Bone marrow (tissue), 2 donors: ENCODE measurements at regions not wholly inside any gene's neighbourhood (a gene's known extent, or its start where the extent isn't known, plus 50 kb on each side); places are given as distances from the start of the nearest gene placed in this dataset.
"Not testable (repeated sequence)": the region's sequence is repeated elsewhere in the genome, so short reads cannot be mapped to it uniquely, and the experiment has no call there.

Experiments
- DNase-seq, 2 donors: peaks; one replicate each; lab custom pipeline; 2025; lab: John Stamatoyannopoulos, UW

DNA sequence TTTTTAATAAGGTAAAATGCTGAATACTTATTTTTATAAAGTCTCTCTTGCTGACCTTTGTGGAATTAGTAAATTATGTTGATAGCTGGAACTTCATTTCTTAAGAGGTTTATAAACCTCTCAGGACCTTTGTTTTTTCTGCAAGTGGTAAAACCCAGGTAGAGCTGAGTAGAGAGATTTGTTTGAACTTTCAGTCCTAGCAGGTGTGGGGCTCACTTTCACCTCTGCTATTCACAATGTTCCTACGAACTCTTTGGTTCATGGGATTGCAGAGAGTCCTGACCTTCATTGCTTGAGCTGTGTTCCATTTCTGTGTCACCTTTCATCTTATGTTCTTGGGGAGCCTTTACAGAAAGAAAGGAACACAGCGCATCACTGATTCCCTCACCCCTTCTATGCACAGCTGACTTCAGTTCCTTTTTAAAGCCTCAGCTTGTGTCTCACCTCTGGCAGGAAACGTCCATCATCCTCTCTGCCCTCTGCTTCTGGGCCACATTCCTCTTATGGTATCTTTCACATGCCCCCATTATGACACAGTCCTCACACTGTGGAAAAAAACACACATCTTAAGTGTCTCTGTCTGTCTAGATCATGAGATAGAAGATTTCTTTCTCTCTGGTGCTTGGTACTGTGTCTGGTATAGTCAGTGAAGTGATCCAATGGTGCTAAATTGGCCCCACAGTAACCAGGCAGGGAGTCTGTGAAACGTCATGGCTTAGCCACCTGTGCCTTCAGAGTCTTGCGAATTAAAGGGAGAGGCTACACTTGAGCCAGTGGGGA is 262.5 kb upstream of the B3GALT2 start:
- peak in 1 of 2 donors; percentile 15 for DNase-seq

DNA sequence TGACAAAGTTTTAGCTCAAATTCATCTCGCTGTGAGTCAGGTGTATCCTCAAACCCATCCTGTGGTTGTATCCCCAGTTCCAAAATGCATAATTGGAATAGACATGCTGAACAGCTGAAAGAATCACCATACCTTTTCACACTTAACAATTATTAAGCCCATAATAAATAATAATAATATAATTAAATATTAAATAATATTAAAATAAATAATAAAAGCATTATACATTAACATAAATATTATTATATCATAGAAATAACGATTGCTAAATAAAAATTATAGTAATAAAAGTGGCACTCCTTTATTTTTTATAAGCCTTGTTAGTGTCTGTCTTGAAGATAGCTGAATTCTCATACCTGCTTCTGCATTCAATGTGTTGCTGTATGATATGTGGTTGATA is 257.5 kb upstream of the B3GALT2 start:
- DNase-seq, result no peak

DNA sequence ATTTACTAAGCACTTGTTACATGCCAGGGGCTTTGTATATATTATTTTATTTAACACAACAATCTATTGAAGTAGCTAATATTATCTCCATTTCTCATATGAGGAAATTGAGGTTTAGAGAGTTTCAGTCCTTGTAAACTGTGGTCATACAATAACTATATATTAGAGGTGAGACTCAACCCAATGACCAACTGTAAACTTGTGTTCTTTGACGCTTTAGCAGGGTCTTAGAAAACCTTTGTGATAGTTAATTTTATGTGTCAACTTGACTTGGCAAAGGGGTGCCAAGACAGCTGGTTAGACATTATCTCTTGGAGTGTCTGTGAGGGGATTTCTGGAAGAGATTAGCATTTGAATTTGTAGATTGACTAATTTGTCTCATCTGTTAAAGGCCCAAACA is 252.4 kb upstream of the B3GALT2 start:
- DNase-seq, result no peak

DNA sequence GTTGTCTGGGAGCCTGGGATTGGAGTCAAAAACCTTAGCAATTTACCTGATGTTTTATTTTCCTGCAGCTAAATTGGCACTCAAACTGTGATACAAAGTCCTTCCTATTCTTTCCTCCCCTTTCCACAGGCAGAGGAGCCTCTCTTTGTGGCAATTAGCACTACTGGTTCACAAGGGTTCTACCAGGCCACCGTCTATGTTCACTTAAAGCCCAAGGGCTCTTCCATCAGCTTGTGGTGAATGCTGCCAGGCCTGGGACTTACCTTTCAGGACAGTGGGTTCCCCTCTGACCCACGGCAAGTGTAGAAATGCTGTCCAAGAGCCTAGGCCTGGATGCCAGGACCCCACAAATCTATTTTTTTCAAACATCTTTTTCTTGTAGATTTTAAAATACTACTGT is 251.9 kb upstream of the B3GALT2 start:
- no peak for DNase-seq

DNA sequence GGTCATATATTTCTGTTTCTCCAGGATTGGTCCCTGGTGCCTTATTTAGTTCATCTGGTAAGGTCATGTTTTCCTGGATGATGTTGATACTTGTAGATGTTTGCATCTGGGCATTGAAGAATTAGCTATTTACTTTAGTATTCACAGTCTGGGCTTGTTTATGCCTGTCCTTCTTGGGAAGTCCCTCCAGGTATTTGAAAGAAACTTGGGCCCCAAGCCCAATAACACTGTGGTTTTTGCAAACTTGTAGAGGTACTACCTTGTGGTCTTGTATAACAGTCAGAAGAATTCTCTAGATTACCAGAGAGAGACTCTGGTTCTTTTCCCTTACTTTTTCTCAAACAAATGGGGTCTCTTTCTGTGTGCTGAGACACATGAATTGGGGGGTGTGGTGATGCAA is 251.4 kb upstream of the B3GALT2 start:
- no peak for DNase-seq

DNA sequence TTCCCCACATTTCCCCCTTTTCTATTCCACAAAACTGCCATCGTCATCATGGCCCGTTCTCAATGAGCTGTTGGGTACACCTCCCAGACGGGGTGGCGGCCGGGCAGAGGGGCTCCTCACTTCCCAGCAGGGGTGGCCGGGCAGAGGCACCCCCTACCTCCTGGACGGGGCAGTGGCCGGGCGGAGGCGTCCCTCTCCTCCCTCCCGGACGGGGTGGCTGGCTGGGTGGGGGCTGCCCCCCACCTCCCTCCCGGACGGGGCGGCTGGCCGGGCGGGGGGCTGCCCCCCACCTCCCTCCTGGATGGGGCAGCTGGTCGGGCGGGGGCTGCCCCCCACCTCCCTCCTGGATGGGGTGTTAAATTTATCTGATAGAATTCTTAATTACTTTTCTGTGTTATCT is 250.9 kb upstream of the B3GALT2 start:
- DNase-seq, result not testable (repeated sequence)

DNA sequence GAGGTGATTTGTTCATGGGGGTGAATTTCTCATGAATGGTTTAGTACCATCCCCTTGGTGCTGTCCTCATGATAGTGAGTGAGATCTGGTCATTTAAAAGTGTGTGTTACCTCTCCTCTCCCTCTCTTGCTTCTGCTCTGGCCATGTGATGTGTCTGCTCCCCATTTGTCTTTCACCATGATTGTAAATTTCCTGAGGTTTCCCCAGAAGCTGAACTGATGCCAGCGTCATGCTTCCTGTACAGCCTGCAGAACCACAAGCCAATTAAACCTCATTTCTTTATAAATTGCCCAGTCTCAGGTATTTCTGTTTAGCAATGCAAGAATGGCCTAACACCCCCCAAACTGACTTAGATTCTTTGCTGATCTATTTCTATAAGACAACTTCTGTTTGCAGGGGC is 249.4 kb upstream of the B3GALT2 start:
- DNase-seq, result no peak

DNA sequence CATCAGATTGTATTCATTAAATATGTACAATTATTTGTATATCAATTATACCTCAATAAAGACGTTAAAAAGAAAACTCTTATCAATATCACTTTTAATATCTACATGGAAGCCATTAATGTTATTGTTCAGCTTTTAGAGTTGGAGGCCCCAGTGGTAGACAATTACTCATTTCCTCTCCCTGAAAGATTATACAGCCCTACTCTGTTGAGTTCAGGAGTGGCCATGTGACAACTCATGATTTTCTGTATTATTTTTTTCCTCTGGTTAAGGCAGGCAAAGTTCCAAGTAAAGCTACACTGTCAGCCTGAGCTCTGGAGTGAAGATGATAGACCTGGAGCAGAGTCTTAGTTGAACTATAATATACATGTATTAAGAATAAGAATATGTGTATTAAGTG is 247.9 kb upstream of the B3GALT2 start:
- peak in 1 of 2 donors; percentile 15 for DNase-seq

DNA sequence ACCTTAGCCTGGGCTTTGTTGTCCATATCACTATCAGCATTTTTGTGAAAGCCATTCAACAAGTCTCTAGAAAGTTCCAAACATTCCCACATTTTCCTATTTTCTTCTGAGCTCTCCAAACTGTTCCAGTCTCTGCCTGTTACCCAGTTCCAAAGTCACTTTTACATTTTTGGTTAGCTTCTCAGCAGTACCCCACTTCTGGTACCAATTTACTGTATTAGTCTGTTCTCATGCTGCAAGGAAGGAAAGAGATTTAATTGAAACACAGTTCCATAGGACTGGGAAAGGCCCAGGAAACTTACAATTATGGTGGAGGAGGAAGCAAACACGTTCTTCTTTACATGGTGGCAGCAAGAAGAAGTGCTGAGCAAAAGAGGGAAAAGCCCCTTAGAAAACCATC is 247.2 kb upstream of the B3GALT2 start:
- DNase-seq, result no peak

DNA sequence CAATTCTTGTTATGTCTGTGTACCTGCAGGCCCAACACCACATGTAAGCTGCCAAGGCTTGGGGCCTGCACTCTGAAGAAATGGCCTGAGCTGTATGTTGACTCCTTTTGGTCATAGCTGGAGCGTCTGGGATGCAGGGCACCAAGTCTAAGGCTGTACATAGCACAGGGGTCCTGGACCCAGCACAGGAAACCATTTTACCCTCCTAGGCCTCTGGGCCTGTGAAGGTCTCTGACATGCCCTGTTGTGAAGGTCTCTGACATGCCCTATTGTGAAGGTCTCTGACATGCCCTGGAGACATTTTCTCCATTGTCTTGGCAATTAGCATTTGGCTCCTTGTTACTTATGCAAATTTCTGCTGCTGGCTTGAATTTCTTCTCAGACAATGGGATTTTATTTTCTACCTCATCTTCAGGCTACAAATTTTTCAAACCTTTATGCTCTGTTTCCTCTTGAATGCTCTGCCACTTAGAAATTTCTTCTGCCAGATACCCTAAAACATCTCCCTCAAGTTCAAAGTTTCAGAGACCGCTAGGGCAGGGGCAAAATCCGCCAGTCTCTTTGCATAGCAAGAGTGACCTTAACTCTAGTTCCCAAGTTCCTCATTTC is 246.7 kb upstream of the B3GALT2 start:
- DNase-seq, result no peak

DNA sequence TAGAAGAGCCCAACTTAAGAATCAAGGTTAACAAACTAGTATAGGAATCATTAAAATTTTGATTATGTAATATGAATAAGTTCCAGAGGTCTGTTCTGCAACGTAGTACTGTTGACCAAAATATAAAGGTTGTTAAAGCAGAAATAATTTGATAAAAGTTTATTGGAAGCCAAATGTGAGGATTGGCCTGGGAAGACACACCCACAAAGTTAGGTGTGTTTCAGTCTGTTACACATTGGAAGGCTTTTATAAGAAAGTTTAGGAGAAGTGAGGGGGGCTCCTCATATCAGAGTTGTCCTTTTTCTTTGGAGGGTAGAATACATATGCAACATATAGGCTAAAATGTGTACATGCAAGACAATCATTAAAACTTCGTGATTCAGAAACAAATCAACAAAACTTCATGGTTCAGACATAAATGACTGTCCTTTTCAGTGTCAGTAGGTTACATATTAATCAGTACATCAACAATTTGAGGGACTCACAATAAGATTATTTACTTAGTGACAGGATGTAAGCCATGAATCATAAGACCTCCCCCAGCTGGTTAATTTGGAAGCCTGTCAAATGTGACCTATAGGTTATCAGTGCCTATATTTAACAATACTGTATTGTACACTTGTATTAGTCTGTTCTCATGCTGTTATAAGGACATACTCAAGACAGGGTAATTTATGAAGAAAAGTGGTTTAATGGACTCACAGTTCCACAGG is 245.0 kb upstream of the B3GALT2 start:
- DNase-seq, result no peak

DNA sequence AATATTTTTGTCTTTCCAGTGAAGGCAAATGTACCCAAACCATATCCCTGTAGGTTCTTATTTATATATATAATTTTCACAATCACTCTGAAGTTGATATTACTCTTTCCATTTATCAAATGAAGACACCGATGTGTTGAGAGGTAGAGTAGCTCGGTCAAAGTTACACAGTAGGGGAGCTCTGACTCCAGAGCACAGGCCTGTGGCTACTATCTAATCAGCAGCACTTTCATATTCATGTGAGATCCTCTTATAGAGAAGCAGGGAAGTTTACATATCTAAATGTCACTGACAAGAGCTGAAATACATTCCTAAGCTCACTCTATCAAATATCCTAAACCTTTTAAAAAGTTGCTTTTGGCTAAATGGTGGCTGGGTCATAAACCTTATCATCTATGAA is 241.1 kb upstream of the B3GALT2 start:
- DNase-seq, result no peak

DNA sequence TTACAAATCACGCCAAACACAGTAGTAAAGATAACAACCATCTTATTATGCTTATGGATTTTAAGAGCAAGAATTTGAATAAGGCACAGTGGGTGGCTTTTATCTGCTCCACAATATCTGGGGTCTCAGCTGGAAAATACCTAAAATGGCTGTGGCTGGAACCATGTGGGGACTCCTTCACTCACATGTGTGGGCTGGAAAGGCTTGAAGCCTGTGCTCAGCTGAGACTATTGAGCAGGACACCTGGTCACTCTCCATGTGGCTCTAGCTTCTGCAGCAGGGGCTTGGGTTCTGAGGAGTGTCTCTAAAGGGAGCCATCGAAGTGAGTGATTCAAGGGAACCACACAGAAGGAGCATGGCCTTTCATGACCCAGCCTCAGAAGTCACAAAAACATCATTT is 239.6 kb upstream of the B3GALT2 start:
- no peak for DNase-seq

DNA sequence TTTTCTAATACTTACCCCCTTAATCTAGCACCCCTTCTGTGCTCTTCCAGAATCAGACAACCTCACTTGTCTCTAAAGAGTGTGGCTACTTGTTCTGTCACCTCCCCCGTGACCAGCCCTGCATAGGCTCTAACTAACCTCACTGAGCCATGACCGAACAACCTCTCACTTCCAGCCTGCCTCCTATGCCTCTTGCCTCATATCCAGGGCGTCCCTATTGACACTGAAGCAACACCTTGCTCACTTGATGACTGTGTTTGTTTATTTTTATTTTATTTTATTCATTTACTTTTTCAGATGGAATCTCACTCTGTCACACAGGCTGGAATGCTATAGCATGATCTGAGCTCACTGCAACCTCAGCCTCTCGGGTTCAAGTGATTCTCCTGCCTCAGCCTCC is 235.1 kb upstream of the B3GALT2 start:
- DNase-seq, result no peak

DNA sequence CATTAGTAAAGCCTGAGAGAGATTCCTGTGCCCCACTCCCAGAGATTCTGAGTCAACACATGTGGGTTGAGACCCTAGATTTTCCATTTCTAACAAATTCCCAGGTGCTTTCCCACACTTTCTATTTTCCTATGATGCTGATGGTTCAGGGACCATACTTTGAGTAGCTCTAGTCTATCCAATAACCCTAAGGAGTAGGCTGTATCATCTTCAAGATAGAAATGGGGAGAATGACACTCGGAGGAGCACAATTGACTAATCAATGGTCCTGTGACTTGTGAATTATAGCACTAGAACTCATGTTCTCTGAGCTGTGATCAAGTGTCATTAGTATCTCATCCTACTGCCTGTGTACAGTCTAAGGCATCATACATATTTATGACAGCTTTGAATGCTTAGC is 232.9 kb upstream of the B3GALT2 start:
- no peak for DNase-seq

DNA sequence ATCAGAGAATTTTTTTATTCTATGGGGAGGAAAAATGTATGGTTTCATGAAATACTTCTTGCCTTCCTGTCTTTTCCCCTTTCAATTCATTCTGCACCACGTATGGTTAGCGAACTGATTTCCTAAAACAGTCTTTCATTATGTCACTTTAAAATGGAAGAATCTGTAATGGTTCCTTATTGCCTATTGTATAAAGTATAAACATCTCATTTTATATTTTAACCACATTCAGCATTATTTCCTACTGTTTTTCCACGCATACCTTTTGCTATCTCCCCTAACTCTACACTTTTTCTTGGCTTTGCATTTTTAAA is 232.3 kb upstream of the B3GALT2 start:
- DNase-seq, result no peak

DNA sequence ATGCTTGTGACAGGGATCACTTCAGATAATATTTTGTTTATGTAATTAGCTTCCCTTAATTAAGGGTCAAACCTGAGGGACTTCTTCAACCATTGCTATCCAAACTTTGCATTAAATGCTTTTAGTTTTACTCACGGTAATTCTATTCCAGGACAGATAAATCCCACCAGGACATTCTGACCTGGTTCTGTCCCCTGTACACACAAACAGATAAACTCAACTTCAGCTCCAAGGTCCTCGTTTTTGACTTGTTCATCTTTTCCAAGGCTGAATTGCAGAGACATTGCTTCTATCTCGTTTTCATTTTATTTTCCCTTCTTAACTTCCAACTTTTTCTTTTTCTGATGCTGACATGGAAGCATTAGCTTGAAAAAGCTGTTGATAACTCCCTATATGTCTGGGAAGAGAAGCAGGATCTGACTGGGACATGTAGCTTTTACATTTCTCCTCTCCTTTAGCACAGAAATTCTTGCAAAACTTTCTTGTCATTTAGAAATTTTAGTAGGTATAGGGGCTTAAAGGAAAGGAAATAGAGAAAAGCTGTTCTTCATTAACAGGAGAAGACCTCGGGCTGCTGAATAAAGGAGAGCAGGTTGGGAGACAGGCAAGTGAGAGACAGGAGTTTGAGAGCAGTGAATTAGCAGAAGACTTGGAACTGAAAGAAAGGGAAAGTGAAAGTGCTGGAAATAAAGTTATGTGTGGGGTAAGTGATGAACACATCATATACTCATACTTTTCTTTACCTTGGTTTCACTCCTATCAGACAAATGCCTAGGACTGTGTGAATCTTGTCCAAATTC is 231.7 kb upstream of the B3GALT2 start:
- DNase-seq, result peak in 1 of 2 donors; percentile 79

DNA sequence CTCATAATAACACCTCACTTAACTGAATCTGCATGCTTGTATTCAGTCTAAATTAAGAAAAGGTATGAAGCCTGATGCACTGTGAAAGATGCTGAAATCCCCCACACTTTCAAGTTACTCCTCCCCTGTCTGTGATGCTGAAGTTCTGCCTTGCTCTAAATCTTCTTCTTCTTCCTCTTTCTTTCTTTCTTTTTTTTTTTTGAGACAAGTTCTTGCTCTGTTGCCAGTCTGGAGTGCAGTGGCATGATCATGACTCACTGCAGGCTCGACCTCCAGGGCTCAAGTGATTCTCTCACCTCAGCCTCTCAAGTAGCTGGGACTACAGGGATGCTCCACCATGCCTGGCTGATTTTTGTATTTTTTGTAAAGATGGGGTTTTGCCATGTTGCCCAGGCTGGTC is 231.0 kb upstream of the B3GALT2 start:
- peak in 1 of 2 donors; percentile 65 for DNase-seq

DNA sequence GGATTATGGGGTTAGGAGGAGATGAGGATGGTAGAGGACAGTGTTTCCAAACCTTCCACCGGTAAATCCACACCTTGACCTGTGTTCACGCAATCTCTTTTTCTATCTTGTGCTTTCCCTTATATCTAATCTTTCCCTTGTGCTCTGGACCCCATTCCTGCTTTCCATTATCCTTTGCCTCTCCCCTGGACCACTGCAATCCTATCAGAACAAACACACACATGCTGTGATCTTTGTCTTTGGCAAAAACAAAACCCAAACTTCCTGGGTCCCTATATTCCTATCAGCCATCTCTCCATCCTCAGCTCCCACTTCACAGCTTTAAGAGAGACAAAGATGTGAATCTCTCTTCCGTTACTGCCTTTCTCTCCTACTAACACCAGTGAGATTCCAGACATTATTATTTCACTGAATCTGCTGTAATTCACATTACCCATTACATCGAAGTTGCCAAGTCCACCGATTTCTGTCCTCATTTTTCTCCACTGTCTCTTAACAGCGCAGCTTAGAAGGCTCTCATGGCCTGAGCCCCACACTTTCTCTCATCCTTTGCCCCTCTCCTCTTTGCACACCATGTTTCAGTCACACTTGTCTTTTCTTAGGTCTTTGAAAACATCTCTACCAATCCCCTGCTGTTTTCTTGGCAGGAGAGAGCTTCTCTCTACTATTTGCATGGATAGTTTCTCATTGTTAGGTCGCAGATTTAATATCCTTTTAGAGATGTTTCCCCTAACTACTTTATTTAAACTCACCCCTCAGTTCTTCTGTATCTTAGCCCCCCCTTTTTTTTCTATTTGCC is 230.0 kb upstream of the B3GALT2 start:
- DNase-seq, result no peak

DNA sequence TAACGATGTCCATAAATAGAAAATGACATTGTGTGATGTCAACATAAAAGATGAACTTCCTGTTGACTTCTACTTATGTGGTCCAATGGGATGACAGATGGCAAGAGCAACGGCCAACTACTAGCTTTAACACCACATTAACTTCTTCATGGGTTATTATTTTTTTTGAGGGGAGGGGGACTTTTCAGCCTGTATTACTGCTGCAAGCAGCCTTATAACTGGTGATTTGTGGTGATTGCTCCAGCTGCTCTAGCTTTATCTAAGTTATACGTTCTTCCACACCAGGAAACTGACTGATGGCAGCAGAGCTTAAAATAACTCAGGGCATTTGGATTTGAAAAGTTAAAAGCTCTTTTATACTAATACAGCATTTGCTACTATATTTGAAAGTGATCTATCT is 228.8 kb upstream of the B3GALT2 start:
- peak in 1 of 2 donors; percentile 22 for DNase-seq

DNA sequence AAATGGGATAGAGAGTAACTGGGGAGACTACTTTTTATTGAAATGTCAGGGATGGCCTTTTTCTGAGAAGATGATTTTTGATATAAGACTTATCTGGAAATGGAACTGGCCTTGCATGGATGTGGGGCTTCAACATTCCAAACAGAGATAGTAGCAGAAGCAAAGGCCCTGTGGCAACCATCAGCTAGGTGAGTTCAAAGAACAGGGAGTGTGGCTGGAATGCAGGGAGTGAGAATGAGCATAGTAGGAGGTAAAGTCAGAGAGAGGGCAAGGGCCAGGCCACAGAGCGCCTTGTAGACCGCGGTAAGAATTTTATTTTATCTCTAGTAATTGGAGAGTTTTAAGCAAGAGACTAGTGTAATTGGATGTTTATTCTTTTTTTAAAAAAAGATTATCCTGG is 227.0 kb upstream of the B3GALT2 start:
- DNase-seq, result no peak

DNA sequence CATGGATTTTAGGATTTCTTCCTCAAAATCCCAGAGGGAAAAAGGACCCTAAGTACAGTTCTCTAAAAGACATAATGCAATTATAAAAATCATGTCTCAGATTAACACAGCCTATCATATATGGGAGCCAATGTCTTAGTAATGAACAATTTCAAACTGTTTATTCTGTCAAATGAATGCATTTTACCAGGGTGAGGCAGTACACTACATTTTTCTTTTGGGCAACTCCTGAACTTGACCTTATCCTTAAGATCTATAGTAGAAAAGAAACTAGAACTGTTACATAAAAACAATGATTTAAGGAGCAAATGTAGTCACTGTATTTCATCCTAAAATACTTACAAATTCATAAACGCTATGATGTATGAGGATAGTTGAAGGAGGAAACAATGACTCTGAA is 226.3 kb upstream of the B3GALT2 start:
- no peak for DNase-seq
